Erythroblast (primary cell): ENCODE measurements at regions not wholly inside any gene's neighbourhood (a gene's known extent, or its start where the extent isn't known, plus 50 kb on each side); places are given as distances from the start of the nearest gene placed in this dataset.

Experiments used
- GATA1 ChIP-seq: IDR thresholded peaks from 2 replicates; pipeline ENCODE4 v1.6.1; 2011; ENCODE audit warnings: low read depth, mild to moderate bottlenecking, control low read depth, low read length, moderate library complexity
- POLR2A ChIP-seq: IDR thresholded peaks from 2 replicates; pipeline ENCODE4 v1.6.1; 2011; ENCODE audit warnings: mild to moderate bottlenecking, low read length

GRCh38 chr22:48145738-48146137, 1383.3 kb downstream of the TBC1D22A start:
- TF ChIP-seq POLR2A: no peak
- TF ChIP-seq GATA1: no peak
